HG02642 (cell line): ENCODE measurements at regions not wholly inside any gene's neighbourhood (a gene's known extent, or its start where the extent isn't known, plus 50 kb on each side); places are given as distances from the start of the nearest gene placed in this dataset.
"Not testable (repeated sequence)": the region's sequence is repeated elsewhere in the genome, so short reads cannot be mapped to it uniquely, and the experiment has no call there.

Source experiments
- ATAC-seq: cut with Tn5 transposase; IDR thresholded peaks from one replicate; pipeline ENCODE4 v1.9.1; 2021; ENCODE audit warnings: mild to moderate bottlenecking; ENCODE audit not compliant: unreplicated experiment, poor library complexity

DNA sequence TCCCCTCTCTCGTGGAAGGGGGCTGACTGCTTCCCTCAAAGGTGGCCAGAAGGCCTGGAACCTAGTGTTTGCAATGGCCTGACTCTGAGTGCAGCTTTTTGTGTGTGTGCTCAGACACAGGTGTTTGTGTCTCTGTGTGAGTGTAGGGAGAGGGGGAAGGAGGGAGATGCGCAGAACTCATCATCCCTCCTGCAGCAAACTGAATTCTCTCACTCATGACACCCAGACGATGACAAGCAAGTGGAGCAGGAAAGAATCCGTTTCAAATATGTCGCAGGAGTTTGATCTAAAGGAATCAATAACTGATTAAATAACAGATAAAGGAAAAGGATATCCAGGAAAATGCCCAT is 101.4 kb downstream of the TNFAIP3 start:
- ATAC-seq = no peak

DNA sequence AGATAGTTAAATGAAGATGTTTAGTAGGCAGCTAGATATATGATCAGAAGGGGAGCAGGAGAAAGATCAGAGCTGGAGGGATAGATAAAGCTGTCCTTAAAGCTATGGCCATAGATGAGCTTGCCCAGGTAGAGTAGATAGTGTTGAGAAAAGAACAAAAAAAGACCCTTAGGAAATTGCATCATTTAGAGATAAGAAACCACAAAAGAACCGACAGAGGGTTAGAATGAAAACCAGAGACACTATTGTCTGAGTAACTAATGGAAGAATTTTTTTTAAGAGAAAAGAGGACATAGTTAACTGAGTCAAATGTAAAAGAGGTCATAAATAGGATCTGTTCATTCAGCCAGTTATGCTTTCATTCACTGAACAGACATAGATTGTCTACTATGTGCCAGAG is 101.8 kb downstream of the TNFAIP3 start:
- peak; percentile 42 for ATAC-seq

DNA sequence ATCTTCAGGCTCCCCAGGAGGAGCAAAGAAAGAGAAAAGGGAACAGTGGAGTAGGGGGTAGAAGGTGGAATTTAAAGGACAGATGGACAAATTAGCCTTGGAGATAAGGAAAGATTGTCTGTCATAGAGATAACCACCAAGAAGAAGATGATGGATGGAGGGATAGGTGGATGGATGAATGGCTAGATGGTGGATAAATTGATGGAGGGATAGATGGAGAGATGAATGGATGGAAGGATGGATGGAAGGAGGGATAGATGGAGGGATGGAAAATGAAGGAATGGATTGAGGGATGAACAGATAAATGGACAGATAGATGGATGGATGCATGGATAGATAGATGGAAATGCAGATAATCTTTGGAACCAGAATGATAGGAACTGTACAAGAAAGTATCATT is 102.8 kb downstream of the TNFAIP3 start:
- no peak for ATAC-seq

GRCh38 chr6:137970368-137970767 is 103.3 kb downstream of the TNFAIP3 start:
- ATAC-seq = peak; percentile 57

DNA sequence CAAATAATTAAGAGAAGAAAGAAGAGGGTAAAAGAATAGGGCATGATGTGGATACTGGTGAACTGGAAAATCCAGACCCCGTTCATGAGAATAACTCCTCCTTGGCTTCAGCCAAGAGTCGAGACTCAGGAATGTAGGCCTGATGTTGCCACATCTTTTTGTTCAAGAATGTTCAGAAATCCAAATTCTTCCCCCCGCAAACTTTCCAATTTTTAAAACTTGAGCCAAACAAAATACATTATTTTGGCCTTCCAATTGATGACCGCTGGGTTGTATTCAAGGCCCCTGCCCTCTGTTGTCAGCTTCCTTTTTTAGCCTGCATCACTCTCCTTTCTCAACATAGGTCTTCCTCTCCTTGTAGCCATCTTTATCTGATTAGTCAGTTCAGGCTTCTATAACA is 106.1 kb downstream of the TNFAIP3 start:
- no peak for ATAC-seq

DNA sequence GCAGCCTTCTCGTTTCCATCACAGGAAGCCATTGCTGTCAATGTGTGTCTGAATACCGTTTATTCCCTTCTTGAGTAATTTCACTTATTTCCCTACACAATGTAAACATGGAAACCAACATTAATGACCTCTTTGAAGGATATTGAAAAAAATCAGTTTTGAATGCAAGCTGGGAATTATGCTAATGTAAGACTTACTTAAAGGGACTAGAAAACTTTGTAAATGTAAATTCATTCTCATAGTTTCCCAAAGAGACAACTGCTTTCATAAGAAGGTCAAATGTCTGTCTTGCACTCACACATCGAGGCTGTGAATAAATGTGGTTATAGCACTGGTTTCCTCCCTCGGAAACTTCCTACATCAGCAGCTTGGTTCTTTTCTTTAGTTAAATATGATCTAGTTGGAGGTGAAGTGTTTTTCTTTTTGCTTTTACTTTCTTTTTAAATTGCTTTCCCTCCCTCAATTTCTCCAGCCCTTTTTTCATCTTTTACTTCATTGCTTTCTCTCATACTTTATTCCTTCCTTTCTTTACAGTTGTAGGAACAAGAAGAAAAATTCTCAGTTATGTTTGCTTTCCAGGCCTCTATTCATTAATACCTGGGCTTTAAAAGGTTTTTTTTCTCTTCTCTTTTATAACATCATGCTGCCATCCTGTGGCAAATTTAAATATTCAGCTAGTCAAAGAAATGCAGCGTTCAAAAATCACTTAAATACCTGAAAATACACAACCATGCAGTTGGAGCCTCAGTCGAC is 108.3 kb downstream of the TNFAIP3 start:
- ATAC-seq = no peak

- ATAC-seq = no peak
These were observed 109.4 kb downstream of the TNFAIP3 start for GRCh38 chr6:137976430-137976829.

DNA sequence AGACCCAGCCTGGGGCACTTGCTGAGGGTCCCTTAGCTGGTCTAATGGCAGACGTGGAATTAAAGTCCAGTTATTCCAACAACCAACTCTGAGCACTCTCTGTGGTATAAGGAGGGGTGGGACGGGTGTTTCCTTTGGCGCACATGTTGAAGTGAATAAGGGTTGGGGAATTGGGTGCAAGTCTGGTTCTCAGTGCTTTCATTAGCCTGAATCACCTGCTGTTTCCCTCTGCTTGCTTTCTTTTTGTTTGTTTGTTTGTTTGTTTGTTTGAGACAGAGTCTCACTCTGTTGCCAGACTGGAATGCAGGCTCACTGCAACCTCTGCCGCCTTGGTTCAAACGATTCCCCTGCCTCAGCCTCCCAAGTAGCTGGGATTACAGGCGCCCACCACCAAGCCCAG is 110.1 kb downstream of the TNFAIP3 start:
- ATAC-seq = no peak

GRCh38 chr6:137977814-137978213 is 110.8 kb downstream of the TNFAIP3 start:
- ATAC-seq = no peak

GRCh38 chr6:137978252-137978896 is 111.3 kb downstream of the TNFAIP3 start:
- ATAC-seq = no peak

GRCh38 chr6:137979263-137979662 is 112.2 kb downstream of the TNFAIP3 start:
- not testable (repeated sequence) for ATAC-seq

GRCh38 chr6:137980777-137981176 is 113.7 kb downstream of the TNFAIP3 start:
- ATAC-seq = no peak

DNA sequence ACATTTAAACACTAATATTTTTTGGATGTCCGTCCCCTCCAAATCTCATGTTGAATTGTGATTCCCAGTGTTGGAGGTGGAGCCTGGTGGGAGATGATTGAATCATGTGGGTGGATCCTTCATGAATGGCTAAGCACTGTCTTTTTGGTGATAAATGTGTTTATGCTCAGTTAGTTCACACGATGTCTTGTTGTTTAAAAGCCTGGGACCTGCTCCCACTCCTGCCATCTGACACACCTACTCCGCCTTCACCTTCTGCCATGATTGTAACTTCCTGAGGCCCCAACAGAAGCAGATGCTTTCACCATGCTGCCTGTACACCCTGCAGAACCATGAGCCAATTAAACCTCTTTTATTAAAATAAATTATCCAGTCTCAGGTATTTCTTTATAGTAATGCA is 114.7 kb downstream of the TNFAIP3 start:
- ATAC-seq = no peak

DNA sequence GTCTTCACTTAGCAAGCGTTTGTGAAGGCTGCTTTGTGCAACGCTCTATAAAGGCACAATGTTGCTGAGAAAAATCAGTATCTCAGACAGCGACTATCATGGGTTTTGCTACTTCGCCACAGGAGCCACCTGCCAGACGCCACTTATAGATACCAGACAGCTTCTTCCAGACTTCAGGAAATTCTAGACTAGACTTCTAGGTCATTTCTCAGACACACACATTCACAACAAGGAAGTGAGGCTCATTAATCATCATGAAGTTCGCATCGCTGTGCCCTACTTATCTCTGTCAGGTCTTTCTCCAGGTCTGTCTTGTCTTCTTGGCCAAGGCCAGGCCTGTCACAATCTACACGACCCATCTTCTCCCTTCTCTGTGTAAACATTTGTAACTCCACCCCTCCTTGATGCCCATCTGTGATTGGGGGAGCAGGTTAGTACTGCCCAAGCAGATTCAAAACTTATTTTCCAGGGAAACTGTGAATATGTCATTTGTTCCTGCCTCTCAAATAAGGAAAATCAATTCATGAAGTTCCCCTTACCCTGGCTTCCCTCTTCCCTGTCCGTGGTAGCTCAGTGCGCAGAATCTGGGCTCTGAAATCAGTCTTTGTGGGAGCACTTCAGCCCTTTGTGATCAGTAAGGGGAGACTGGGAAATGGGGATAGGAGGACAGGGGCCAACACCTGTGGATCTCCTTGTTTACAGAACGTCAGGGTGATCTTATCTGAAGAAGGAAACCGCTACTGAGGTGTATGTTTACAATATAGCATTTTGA is 115.5 kb downstream of the TNFAIP3 start:
- ATAC-seq = no peak

- ATAC-seq = no peak
These were observed 116.2 kb downstream of the TNFAIP3 start for GRCh38 chr6:137983269-137983668.

DNA sequence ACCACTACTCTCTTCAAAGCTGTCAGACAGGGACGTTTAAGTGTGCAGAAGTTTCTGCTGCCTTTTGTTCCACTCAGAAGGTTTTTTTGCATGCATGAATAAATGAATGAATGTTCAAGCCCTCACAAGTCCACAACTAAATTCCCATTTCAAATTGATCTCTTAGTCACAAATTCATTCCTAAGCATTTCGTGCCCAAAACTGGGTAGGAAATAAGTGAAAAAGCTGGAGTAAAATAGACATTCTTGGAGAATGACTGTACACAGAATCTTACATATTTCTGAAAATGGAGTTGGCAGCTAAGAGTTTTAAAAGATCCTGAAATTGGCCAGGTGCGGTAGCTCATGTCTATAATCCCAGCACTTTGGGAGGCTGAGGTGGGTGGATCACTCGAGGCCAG is 117.6 kb downstream of the PERP start:
- ATAC-seq = no peak

DNA sequence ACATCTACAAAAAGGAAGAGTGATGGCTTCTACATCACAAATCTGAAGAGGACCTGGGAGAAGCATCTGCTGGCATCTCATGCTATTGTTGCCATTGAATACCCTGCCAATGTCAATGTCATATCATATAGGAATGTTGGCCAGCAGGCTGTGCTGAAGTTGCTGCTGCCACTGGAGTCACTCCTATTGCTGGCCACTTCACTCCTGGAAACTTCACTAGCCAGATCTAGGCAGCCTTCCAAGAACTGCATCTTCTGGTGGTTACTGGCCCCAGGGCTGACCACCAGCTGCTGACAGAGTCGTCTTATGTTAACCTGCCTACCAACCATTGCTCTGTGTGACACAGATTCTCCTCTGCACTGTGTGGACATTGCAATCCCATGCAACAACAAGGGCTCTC is 111.8 kb downstream of the PERP start:
- no peak for ATAC-seq

DNA sequence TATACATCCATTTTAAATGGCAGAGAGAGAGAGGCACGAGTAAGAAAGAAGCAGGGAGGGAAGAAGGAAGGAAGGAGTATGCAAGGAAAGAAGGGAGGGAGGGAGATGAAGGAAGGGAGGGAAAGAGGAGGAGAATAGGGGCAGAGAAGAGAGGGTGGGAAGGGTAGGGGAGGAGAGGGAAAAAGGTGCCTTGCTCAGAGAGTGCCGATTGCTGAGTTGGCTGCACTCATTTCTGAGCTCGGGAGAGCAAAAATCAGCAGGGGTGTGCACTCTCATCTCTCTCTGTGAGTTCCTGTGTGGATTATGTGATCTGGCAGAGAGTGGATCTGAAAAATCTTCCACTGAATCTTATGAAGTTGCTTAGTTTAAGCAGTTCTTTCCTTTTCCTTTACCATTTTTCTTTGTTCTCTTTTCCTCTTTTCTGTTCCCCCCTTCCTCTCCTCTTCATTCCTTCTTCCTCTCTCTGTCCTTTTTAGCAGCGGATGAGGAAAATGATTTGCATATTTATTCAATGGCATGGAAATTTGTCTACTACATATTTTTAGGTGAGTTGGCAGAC is 108.7 kb downstream of the PERP start:
- no peak for ATAC-seq

GRCh38 chr6:137999815-138000214 is 107.4 kb downstream of the PERP start:
- ATAC-seq = no peak

DNA sequence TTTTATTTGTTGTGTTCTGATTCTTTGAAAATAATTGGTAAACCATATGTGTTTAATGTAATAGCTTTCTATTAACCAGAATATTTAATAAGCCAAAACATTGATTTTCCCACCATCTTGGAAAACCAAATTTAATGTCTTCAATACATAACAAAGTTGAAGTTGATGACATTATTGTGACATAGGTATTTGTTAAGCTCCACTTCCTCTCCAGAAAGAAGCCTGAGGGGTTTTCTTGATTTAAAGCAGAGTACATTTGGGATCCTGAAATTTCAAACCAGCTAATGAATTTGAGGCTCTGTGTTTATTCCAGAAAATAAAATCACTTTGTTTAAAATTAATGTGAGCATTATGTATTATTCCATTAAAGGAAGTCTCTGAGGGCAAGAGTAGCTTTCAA is 106.3 kb downstream of the PERP start:
- ATAC-seq = no peak

GRCh38 chr6:138001750-138002349 is 105.4 kb downstream of the PERP start:
- no peak for ATAC-seq
